ENCODE measurements at regions not wholly inside any gene's neighbourhood (a gene's known extent, or its start where the extent isn't known, plus 50 kb on each side); places are given as distances from the start of the nearest gene placed in this dataset.

DNA sequence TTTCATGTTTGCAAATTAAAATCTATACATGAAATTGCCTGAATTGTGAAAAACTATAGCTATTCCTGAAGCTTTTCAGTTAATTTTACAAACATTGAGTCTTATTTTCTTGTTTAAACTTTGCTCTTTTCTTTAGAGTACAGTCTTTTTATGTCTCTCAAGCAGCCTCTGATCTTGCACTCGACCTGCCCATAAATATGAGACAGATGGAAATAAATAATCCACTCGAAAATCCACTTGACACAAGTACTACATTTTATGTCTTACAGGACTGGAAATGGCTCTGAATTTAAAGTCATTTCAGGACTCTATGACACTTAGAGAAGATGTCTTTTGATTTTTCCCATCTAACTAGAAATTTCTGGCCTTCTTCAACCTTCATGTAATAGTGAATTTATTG, 283.8 kb downstream of the USP25 start:
- DNase-seq (ENCODE audit: low read depth): no peak

DNA sequence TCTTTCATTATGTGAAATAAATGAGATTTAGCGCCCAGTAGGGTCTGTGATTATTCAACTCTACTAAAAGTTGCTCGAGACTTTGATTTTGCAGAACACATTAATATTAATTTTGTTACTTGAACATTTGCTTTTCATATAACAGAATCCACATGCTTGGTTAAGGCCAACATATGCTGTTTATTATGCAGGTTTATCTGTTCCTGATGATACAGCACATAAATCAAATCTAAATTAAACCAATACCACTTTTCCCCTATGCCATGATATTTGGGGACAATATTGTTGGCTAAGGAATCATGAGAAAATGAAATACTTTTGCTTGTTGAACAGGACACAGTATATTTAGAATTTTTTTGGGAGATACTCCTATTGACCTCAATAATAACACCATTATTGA, 291.1 kb downstream of the USP25 start:
- DNase-seq (ENCODE audit: low read depth): no peak

DNA sequence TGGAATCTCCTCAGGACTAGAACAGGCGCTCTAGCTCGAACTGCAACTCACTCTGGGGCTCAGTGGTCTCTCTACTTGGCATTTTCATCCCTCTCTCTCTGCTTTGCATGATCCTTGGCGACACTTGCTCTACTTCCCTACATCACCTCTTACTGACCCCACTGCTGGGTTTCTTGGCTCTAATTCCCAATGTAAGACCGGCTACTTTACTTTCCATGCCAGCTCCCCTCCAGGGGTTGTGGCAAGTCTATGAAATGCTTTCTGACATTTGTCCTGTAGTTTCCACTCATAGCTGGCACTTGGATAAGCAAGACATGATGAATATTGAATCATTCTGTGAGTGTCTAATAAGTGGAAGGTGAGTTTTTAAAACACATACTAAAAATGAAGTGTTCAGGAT, 292.3 kb downstream of the USP25 start:
- no peak for DNase-seq (ENCODE audit: low read depth)

DNA sequence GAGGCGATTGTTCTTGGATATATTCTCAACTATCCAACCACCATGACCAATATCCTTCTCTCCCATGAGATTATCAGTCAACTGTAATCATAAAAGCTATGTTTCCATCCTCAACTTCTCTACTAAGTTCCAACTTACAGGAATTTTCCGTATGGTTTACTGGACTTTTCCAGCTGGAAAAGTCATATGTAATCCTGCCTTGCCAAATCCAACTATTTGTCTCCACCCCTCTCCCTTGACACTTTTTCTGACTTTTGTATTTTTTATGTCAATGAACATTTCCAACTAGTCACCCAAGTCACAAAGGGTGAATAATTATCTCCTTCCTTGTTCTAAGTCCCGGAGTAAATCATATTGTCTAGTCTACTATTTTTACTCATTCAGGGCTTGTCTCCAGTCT, 293.1 kb downstream of the USP25 start:
- DNase-seq (ENCODE audit: low read depth): no peak

DNA sequence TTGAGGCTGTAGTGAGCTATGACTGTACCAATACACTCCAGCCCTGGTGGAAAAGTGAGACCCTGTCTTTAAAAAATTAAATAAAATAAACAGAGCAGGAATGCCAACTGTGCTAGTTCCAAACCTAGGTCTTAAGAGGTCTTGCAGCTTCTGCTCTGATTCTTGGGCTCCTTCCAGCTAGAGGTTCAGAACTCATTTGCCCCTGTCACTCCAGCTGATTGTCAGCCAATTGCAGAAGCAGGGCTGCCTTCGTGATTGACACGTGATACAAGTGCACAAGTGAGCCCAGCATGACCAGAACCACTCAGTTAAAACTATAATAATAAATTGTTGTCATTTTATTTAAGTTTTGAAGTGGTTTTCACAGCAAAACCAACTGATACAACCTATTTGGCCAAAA, 298.4 kb downstream of the USP25 start:
- DNase-seq (ENCODE audit: low read depth): no peak

DNA sequence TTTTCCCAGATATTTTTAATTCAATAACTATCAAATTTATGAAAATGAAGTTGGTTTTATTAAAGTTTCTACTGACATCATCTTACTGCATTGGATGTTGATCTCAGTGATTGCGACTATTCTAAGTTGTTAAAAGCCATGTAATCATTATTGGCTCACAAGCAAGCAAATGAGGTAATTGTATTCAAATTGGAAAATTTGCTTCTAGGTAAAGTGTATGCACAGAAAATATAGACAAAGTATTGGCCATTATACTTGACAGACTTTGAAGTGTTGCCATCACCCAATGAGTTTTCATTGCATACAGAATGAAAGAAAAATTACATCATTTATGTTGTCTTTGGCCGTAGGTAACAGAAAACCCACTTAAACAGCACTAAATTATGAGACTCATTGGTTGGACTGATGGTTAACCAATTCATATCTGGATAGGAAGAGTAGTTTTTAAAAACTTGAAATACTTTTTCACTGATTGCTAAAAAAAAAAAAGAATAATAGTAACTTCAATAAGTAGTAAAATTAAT, 299.2 kb downstream of the USP25 start:
- DNase-seq (ENCODE audit: low read depth): no peak

DNA sequence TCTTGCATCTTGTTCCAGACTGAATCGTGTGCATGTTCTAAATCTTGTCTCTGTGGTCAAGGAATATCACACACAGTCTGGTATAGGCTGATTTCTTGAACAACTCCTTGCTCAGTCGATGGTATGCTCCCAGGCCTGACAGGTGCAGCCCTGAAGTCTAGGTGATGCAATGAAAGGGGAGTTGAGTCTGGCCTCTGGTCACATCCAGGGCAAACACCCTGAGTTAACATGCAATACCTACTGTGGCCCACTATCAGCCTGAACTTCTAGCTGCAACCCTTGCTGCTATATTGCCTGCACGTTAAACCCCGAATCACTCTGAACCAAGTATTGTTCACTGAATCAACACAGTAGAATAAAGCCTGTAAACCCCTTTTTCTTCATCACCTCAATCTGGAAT, 303.4 kb downstream of the USP25 start:
- no peak for DNase-seq (ENCODE audit: low read depth)

DNA sequence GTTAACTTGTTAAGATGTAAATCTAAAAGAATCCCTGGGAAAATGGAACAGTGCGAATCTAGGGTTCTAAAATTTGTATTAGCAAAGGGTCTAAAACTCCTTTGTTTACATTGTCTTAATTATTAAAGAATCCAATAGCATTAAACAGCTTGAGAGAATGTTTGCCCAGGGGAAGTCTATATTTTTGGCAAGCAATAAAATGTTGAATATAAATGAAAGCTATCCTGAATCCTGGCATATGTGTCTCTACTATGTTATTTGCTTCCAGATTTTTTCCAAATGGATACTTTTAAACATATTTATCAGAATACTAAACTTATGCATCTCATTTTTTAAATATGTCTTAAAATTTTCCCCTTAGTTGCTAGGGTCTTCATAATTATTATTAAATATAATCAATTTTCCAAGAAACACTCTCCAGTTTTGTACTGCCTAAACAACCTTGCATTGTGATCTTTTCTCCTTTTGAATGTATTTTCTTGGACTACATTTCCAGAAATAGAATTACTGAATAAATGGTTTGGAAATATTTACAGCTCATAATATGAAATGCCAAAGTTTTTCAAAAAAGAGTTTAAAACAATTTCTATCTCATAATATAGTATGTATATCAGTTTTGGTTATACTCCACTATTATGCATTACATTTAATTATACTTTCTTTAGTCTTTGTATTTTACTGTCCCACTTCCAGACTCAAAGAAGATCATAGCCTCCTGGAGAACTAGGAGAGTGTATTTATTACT, 304.8 kb downstream of the USP25 start:
- no peak for DNase-seq (ENCODE audit: low read depth)

DNA sequence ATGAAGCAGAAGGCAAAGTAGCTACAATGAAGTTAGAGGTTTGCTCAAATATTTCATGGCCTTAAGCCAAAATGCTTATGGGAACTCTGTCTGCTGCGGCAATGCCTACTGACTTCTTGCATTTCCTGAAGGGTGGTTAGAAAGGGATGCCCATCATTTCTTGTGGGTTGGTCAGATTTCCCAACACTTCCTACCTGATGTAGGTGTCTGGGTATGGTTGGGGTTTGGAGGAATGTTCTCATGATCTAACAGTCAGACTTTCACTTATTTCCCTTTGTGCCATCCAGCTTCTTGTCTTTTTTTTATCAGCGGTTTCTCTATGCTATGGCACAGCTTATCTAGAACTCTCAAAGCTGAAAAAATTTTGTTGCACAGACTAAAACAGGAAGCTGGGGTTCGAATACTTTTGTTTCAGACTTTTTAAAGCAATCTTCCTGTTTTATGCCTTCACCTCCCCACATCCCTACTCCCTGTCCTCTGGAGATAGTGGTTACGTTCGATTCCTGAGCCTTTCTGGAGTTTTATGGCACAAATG, 307.7 kb downstream of the USP25 start:
- no peak for DNase-seq (ENCODE audit: low read depth)

DNA sequence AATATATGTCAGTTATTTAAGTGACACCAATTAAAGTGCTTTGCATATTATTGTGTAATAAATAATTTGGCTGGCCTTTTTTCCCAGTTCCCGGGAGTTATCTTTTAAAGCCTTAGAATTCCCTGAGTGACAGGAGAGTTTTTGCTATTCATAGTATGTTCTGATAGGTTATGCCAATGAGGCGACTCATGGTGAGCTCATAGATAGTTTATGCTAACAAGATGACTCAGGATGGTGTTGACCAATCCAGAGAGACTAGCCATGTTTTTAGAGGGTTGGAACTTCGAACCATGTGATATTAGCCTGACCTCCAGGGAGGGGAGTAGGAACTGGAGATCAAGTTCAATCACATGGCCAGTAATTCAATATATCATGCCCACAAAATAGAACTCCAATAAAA, 310.8 kb downstream of the USP25 start:
- DNase-seq (ENCODE audit: low read depth): no peak

DNA sequence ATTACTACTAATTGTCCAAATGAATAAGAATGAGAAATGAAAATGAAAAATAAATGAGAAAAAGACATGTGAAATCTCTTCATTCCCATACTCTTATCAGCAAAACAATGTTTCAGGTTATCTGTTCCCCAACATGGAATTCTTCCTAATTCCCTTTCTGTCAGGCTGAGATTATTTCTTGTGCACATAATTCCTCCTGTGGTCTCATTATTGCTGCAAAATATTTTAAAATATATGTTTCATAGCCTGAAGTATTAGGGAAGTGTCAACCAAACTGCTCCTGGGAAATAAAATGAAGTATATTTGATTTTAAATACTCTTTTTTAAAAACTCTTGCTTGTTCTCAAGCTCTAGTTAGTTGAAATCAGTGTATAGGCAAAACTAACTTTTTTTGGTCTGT, 314.9 kb downstream of the USP25 start:
- DNase-seq (ENCODE audit: low read depth): no peak

DNA sequence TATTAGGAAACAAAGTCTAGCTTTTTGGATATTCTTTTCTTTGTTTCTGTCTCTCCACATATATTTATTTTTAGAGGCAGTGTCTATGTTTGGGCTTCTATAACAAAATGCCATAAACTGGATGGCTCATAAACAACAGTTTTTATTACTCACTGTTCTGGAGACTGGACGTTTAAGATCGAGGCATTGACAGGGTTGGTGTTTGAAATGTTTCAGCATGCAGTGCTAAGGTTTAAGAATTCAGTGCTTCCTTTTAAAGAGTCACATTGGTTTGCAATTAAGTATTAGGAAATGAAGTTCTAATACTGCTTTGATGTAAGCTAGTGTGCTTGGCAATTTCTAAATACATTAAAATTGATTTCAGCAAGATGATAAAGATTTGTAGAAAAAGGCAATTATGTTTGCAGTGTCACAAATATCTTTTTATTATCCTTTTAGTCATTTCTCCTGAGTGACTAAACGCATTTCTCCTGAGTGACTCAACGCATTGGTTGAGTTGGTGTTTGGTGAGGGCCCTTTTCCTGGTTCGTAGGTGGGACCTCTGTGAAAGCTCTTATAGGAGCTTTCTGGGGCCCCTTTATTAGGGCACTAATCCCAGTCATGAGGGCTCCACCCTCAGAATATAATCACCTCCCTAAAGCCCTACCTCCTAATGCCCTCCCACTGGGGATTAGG, 317.0 kb downstream of the USP25 start:
- no peak for DNase-seq (ENCODE audit: low read depth)

DNA sequence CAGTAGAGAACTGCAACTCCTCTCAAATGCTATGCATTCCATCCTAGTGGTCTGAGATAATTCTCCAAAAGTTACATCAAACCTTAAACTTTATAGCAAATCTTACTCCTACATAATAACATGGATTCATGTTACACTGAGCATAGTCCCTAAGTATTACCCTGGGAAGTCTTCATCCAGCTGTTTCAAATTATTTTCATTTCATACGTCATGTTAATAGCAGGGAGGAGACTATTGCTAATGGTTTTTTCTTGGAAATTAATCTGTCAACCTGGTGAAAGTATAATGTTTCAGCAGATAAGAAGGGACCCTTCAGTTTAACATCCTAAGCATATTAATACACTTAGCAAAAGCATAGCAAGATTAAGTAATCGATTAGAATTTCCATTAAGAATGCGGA, 318.1 kb downstream of the USP25 start:
- no peak for DNase-seq (ENCODE audit: low read depth)

DNA sequence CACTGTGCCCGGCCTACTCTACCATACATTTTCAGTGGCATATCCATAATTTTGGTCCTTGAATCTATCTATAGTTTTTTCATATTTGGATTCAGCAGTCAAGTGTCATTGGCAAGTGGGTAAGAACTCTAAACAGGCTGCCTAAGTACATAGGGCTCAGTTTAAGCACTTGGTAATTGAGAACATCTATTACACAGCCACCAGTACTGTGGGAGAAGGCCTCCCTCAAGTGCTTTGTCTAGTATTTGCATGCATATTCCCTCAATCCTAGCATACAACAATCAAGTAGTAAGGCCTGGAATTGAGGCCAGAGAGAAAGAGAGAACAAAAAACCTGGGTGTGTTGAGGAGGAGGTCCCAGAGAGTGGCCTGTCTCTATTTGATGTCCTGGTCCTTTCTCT, 325.2 kb downstream of the USP25 start:
- no peak for DNase-seq (ENCODE audit: low read depth)

DNA sequence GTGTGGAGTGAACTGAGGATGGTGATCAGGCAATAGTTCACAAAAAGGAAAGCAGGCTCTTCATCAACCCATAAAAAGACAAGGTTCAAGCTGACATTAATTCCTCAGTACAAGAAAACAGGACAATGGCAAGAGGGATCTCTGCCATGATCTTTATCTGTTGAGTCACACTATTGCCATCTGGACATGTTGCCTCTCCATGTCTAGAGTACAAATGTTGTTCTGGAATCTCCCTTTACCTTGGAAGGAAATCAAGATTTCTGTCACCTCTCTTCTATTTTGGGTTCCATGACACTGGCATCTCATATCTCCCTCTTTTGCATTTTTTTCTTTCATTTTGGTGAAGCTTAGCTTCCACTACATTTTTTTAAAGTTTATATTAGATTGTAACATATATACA, 329.1 kb downstream of the USP25 start:
- DNase-seq (ENCODE audit: low read depth): no peak

DNA sequence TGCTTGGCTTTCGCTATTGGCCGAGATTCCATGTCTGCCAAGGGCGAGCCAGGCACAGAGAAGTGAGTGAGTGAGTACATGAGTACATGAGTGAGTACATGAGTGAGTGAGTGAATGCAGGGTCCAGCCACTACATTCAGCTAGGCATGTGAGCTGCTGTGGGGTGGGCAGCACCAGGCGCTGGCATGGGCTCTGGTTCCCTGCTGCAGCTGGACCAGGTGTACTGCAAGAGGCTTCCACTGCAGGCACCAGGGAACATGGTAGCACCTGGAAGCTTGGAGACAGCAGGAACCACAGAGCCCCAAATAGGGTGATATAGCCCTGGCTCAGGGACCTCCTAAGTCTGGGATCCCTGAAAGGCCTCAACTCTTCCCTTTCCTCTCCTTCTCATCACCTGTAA, 330.2 kb downstream of the USP25 start:
- DNase-seq (ENCODE audit: low read depth): no peak

DNA sequence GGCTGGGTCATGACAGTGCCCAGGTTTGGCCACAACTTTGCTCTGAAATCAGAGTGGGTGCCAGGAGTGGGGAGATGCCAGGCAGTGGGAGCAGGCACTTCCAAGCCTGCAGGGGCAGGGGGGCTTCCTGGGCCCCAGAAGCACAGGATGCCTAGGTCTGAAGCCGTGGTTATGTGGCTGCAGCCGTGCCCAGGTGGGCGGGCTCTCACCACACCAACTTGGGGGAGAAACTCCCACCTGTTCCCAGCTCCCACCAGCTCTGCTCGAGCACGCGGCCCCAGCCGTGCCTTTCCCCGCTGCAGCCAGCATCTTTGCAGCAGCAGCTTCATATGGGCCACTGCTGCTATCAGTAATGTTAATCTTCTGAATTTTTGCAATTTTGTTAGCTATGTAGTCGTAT, 331.4 kb downstream of the USP25 start:
- DNase-seq (ENCODE audit: low read depth): no peak

DNA sequence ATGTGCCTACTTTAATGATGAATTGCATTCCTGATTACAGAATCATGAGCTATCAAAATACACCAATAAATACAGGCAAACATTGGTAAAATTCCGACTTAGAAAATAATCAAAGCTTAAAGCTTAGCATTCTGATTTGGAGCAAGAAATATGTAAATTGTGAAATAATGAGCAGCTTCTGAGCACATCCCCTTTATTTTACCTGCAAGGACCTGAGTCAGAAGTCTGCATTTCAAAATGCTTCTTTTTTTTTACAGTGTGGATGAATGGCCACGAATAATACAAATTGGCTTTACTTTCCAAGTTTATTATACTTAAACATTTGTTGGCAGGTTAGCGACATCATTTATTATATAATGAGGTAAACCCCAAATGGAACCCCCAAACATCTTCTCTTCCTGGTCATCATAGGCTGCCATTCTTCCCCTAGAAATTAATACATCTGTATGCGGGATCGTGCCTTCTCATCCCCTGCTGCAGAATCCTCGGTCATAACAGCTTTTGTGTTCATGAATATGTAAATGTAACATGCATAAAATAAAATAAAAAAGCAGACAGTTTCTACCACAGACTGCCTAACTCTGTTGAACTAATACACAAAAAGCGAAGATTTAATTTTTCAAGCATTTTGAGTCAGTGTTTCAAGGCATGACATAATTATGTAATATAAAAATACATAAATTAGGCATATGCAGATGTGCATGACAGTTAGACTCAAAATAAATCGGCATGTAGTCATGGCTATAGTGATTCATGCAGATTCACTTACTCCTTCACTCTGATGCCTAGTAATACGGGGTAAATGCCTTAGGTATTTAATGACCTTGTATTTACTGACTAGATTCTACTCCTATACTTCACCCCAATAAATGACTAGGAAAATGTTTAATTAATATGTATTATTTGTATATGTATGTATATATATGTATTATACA, 339.7 kb downstream of the USP25 start:
- DNase-seq (ENCODE audit: low read depth): no peak

DNA sequence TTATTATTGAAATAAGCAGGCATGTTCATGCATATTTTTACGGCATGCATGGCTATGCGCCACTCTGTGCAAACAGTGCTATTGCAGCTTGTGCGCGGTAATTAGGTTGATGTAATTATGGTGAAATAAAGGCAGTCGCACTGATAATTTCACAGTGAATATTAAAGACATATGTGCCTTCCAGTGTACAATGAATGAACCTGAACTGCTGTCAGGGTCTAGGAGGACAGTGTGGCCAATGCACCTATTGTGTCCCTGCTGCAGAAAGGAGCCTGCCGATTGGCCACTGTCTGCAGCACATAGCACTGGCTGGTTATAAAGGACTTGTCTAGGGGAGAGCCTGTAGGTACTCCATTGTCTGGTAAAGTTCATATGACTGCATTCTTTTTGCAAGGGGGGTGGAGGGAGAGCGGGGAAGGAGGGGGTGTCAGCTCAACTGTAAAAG, 340.4 kb downstream of the USP25 start:
- DNase-seq (ENCODE audit: low read depth): no peak

DNA sequence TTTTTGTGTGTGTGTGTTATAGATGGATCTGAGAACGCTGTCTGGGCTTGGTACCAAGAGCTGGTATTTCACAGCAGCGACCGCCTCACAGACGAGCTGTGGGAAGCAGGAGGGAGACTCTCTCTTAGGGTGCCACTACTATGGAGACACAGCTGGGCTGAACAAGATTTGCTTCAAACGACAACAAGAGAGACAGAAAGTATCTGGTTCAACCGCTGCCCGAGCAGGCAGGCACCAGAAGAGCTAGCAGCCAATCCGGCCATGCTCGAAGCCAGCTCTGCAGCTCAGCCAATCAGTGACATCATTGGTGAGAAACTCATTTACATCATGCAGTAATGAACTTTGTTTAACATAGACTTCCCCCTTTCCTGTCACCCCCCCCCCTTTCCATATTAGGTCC, 341.3 kb downstream of the USP25 start:
- DNase-seq (ENCODE audit: low read depth): no peak

DNA sequence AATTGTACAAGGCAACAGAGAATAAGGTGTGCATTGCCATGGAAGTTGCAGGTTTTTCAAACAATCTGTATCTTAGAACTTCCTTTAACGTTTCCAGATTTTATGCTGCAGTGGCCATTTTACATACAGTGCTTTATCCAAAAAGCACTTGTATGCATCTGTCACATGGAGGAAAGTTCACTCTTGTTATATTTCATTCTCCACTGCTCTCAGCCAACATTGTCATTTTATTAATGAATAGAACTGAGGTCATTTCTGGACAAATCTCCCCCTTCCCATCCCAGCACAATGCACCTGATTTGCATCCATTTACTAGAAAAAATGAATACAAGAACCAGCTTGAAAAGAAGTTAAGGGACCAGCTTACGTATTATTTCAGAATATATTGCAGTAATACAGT, 342.0 kb downstream of the USP25 start:
- no peak for DNase-seq (ENCODE audit: low read depth)

DNA sequence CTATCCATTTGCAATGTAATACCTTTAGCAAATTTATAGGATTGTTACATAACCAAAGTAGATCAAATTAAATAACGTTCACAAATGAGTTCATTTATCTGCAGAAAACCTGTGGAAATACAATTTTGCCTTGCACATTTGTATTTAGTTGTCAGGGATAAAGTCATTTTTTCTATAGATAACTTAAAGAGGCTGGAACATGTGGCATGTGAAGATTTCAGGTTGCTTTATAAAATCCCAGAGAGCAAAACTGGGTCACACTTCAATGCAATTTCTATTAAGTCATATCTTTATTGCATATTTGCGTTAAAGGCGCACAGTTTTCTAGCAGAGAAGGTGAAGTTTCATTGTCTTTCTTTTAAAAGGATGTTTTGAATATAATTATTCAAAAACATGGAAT, 342.4 kb downstream of the USP25 start:
- no peak for DNase-seq (ENCODE audit: low read depth)
